Kidney (tissue), 13 donors: ENCODE measurements at regions not wholly inside any gene's neighbourhood (a gene's known extent, or its start where the extent isn't known, plus 50 kb on each side); places are given as distances from the start of the nearest gene placed in this dataset.

ENCODE experiments used
- DNase-seq, 5 donors: peaks; one replicate each; pipeline ENCODE4 v3.0.0-alpha.2; 2013 to 2020
- FAIRE-seq: peaks from 2 replicates; lab custom pipeline; 2012; peaks lifted over from hg19 to GRCh38; lab: Jason Lieb, UNC
- H3K27ac ChIP-seq, 2 donors: one replicate each; pipeline ENCODE4 v1.7.0; 2013; ENCODE audit warnings: low read depth in 2 of 2, low read length in 2 of 2, inconsistent platforms in 1 of 2
- H3K27me3 ChIP-seq: one replicate; pipeline ENCODE4 v1.7.1; 2013; ENCODE audit warnings: low read length, inconsistent platforms; ENCODE audit not compliant: control insufficient read depth, insufficient read depth
- H3K36me3 ChIP-seq, 3 donors: one replicate each; pipeline versions ENCODE4 v1.7.0 to v1.7.1; 2013; ENCODE audit warnings: low read length in 3 of 3, control low read depth in 1 of 3, inconsistent platforms in 1 of 3; ENCODE audit not compliant: insufficient read depth in 3 of 3, control insufficient read depth in 2 of 3
- H3K4me1 ChIP-seq, 3 donors: one replicate each; pipeline versions ENCODE4 v1.7.0 to v1.7.1; 2013; ENCODE audit warnings: low read length in 3 of 3, inconsistent platforms in 1 of 3, low read depth in 1 of 3; ENCODE audit not compliant: control insufficient read depth in 2 of 3, insufficient read depth in 2 of 3
- H3K4me3 ChIP-seq, 3 donors: one replicate each; pipeline versions ENCODE4 v1.7.0 to v1.8.1; 2013; ENCODE audit warnings: low read length in 3 of 3, control low read depth in 1 of 3, inconsistent platforms in 1 of 3
- H3K9ac ChIP-seq, 3 donors: one replicate each; pipeline versions ENCODE4 v1.7.0 to v1.7.1; 2013; ENCODE audit warnings: low read length in 3 of 3, control low read depth in 1 of 3, inconsistent platforms in 1 of 3
- H3K9me3 ChIP-seq, 3 donors: one replicate each; pipeline versions ENCODE4 v1.7.0 to v1.7.1; 2013; ENCODE audit warnings: low read length in 3 of 3, control low read depth in 1 of 3, inconsistent platforms in 1 of 3; ENCODE audit not compliant: control insufficient read depth in 2 of 3, insufficient read depth in 1 of 3
- CTCF ChIP-seq: IDR thresholded peaks from 3 replicates; pipeline ENCODE4 v1.5.1; 2012; ENCODE audit warnings: mild to moderate bottlenecking, moderate library complexity, borderline replicate concordance; ENCODE audit not compliant: insufficient read depth; ENCODE audit errors: extremely low read depth
- intact Hi-C: fragments of 100-400 bp; cut with DNase I; formaldehyde crosslinking; loops from one replicate; pipeline ENCODE4 v1.11.1; 2022
- donor health status: control.
- donor health status: control.
- donor health status: control.
- donor health status: control.
- donor health status: control.
- donor health status: DM: yes; HTN: yes; CAD: no.
- donor health status: Normal renal cell carcinoma (clear cell type).

- H3K36me3 ChIP-seq = no peaks in the 10 kb centered on the region
- H3K9ac ChIP-seq = no peak overlapping the region
- no peak for TF ChIP-seq CTCF
- H3K27ac ChIP-seq = no peak overlapping the region
- DNase-seq (no peak), FAIRE-seq (no peak)
- no peaks in the 10 kb centered on the region for H3K27me3 ChIP-seq
- no peaks in the 10 kb centered on the region for H3K4me1 ChIP-seq
- H3K4me3 ChIP-seq = no peak overlapping the region
- intact Hi-C loops = no loop called here
- no peaks in the 10 kb centered on the region for H3K9me3 ChIP-seq
Measured at GRCh38 chr12:28951935-28952334, 197.1 kb upstream of the FAR2 start.

GRCh38 chr12:28954333-28954732 is 194.7 kb upstream of the FAR2 start:
- no peaks in the 10 kb centered on the region for H3K9me3 ChIP-seq
- no peak overlapping the region for H3K27ac ChIP-seq
- DNase-seq (no peak), FAIRE-seq (no peak)
- no peaks in the 10 kb centered on the region for H3K27me3 ChIP-seq
- H3K4me3 ChIP-seq = no peak overlapping the region
- no peaks in the 10 kb centered on the region for H3K36me3 ChIP-seq
- intact Hi-C loops = no loop called here
- no peak overlapping the region for H3K9ac ChIP-seq
- no peak for TF ChIP-seq CTCF
- H3K4me1 ChIP-seq = no peaks in the 10 kb centered on the region

- H3K27ac ChIP-seq = no peak overlapping the region
- intact Hi-C loops = no loop called here
- no peak overlapping the region for H3K9ac ChIP-seq
- FAIRE-seq (no peak), DNase-seq (no peak)
- H3K4me1 ChIP-seq = no peaks in the 10 kb centered on the region
- H3K4me3 ChIP-seq = no peak overlapping the region
- H3K36me3 ChIP-seq = no peaks in the 10 kb centered on the region
- H3K9me3 ChIP-seq = no peaks in the 10 kb centered on the region
- no peak for TF ChIP-seq CTCF
- H3K27me3 ChIP-seq = no peaks in the 10 kb centered on the region
Measured at GRCh38 chr12:28955491-28955890, 193.6 kb upstream of the FAR2 start.

- Histone ChIP-seq H3K9me3 (no peaks in the 10 kb centered on the region), H3K4me1 (no peaks in the 10 kb centered on the region), H3K27ac (no peak overlapping the region), H3K27me3 (no peaks in the 10 kb centered on the region), H3K4me3 (no peak overlapping the region), H3K9ac (no peak overlapping the region), H3K36me3 (no peaks in the 10 kb centered on the region)
- no peak for TF ChIP-seq CTCF
- no peak for FAIRE-seq
- DNase-seq = no peak
- intact Hi-C loops = no loop called here
Measured at GRCh38 chr12:28955931-28956330, 193.1 kb upstream of the FAR2 start.
